Hepatocyte (in vitro differentiated cells): ENCODE measurements at regions not wholly inside any gene's neighbourhood (a gene's known extent, or its start where the extent isn't known, plus 50 kb on each side); places are given as distances from the start of the nearest gene placed in this dataset.

ENCODE experiments used
- EZH2phosphoT487 ChIP-seq: fragments of 200-600 bp; sonication (generic); IDR thresholded peaks from one replicate; pipeline ENCODE4 v1.6.1; 2018; ENCODE audit warnings: antibody characterized with exemption, mild to moderate bottlenecking, low read depth, moderate library complexity; ENCODE audit not compliant: unreplicated experiment, severe bottlenecking
- TF ChIP-seq, protein P1 (sequence below): fragments of 200-600 bp; sonication (generic); IDR thresholded peaks from 2 replicates; pipeline ENCODE4 v1.5.1; 2016; ENCODE audit warnings: antibody characterized with exemption, mild to moderate bottlenecking; ENCODE audit not compliant: poor library complexity

DNA sequence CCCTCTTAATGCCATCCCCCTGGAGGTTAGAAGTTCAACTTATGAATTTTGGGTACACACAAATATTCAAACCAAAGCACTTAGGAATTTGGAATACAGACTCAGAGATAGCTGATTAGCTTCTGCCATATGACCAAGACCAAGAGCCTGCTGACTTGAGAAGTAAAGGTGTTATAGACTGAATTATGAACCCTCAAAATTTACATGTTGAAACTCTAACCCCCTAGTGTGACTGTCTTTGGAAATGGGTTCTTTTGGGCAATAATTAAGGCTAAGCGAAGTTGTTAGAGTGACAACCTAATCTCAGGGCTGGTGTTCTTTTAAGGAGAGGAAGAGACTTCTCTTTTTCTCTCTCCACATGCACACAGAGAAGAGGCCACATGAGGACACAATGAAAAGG, 151.2 kb downstream of the COX18 start:
- TF ChIP-seq, protein P1, sequence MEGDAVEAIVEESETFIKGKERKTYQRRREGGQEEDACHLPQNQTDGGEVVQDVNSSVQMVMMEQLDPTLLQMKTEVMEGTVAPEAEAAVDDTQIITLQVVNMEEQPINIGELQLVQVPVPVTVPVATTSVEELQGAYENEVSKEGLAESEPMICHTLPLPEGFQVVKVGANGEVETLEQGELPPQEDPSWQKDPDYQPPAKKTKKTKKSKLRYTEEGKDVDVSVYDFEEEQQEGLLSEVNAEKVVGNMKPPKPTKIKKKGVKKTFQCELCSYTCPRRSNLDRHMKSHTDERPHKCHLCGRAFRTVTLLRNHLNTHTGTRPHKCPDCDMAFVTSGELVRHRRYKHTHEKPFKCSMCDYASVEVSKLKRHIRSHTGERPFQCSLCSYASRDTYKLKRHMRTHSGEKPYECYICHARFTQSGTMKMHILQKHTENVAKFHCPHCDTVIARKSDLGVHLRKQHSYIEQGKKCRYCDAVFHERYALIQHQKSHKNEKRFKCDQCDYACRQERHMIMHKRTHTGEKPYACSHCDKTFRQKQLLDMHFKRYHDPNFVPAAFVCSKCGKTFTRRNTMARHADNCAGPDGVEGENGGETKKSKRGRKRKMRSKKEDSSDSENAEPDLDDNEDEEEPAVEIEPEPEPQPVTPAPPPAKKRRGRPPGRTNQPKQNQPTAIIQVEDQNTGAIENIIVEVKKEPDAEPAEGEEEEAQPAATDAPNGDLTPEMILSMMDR, result no peak
- no peak for TF ChIP-seq EZH2phosphoT487
